SKM-1 treated with dmso at 0.1 percent for 144 hours (cell line): ENCODE measurements at regions not wholly inside any gene's neighbourhood (a gene's known extent, or its start where the extent isn't known, plus 50 kb on each side); places are given as distances from the start of the nearest gene placed in this dataset.
"Not testable (repeated sequence)": the region's sequence is repeated elsewhere in the genome, so short reads cannot be mapped to it uniquely, and the experiment has no call there.

Experiments
- DNase-seq: peaks from one replicate; lab custom pipeline; 2025; ENCODE audit not compliant: unreplicated experiment; lab: John Stamatoyannopoulos, UW

DNA sequence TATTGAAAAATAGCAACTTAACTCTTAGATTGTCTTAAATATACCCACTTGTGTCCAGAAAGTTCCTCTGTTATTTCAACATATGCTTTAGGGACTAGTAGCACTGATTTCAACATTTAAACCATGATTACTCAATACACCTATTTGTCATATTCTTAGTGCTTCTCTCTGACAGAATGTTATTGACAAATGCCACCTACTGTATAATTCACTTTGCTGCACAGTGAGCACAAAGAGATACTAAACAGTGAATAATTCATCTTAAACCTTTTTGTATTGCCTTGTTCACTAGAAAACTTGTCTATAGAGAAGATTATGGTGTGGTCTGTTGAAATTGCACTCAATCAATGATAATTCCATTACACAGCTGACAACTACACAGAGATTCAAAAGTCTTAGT is 692.6 kb downstream of the PCDH17 start:
- DNase-seq, result peak; percentile 78

DNA sequence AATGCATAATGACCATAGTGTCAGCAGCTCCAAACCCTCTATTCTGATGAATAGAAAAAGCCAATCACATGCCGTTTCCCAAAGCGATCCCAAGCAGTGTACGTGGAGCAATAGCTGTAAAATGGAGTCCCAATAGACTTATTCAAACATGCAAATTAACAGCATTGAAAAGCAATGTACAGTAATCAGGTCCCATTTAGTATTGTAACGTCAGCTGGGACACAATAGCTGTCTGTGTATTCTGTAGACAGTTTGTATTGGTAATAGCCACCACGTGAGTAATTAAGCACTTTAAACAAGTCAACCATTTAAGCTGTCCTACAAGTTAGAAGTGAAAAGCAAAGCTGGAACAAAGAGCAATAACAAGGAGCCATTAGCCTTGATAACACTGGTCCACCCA is 698.2 kb downstream of the PCDH17 start:
- no peak for DNase-seq

GRCh38 chr13:58340895-58341294 is 709.4 kb downstream of the PCDH17 start:
- no peak for DNase-seq

DNA sequence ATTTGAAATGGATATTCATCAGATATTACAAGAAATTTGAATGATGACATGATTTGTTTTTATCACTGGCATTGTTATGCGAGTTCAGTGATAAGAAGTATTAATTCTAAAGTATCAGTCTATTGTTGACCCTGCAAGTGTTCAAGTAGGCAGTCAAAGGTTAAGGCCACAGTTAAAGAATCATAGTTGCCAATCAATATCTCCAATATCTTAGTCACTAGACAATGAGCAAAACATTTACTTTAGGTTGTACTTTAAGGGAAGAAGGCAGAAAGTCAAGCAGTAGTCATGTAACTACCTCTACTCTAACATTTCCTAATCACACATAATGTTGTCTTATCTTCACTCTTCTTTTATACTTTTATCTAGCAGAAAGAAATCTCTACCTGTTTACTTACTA is 709.8 kb downstream of the PCDH17 start:
- no peak for DNase-seq

DNA sequence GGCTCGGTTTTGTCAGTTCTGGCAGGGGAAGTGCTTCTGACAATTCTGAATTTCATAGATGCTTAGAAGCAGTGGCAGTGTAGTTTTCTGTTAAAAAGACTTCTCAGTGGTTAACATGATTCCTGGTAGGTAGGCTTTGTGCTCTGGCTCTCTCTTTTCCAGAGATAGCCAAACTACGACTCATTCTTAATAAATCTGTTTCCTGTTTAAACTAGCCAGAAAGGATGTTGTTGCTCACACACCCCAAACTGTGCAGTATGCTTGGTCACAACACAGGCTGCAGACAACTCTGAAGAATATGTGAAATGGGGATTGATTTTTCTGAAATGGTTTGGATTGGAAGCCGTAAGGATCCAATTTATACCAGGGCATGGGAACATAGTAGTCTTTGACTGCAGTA is 711.5 kb downstream of the PCDH17 start:
- no peak for DNase-seq

DNA sequence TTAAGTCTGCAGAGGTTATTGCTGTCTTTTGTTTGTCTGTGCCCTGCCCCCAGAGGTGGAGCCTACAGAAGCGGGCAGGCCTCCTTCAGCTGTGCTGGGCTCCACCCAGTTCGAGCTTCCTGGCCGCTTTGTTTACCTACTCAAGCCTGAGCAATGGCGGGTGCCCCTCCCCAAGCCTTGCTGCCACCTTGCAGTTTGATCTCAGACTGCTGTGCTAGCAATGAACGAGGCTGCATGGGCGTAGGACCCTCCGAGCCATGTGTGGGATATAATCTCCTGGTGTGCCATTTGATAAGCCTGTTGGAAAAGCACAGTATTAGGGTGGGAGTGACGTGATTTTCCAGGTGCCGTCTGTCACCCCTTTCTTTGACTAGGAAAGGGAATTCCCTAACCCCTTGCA is 720.6 kb downstream of the PCDH17 start:
- DNase-seq, result not testable (repeated sequence)

GRCh38 chr13:58369936-58370335 is 738.4 kb downstream of the PCDH17 start:
- no peak for DNase-seq

DNA sequence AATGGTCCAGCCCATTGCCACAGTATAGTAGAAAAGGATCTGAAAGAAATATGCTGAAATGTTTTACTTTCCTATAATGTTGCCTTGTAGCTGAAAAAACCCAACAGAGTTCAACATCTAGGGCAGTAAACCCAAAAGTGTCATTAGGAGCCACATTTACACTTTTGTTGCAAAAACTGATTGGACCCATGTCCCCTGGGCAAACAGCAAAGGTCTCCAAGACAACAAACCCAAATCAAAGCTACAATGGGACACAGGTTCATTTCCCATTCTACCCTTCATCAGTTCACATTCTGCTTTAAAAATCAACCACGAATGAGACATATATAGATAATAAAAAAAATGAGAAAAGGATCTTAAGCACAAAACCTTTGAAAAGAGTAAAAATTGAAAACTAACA is 744.8 kb downstream of the PCDH17 start:
- no peak for DNase-seq

DNA sequence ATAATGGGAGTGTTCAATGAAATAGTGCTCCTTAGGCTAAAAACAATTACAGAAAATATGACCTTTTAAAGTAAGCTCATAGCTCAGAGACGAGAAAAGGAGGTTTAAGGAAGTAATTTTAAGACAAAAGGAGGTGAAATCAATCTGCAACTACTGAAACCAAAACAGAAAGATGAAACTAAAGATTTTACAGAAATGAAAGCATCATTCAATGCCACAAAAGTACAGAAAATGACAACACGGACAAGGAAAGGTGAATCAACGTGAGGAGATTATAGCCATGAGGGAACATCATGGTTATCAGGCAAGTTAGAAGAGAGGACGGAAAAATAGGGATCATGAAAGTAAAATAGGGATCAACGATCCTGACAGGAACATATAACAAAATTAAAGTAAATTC is 745.2 kb downstream of the PCDH17 start:
- DNase-seq, result no peak

DNA sequence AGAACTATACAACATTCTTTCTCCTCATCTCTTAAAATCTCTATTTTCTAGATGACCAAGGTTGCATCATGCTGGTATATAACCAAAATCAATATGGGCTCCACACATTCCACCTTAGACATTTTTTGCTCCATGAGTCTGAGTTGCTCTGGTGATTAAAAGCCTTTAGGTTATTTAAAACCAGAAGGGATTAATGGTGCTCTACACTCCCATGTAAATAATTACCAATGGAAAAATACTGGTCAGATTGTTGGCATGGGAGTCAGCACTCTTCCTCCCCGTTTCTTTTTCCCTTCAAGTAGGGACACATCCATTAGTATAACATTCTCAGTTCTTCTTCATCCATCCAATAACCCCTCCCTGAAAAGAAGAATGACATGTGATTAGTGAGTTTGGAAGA is 747.7 kb downstream of the PCDH17 start:
- no peak for DNase-seq

DNA sequence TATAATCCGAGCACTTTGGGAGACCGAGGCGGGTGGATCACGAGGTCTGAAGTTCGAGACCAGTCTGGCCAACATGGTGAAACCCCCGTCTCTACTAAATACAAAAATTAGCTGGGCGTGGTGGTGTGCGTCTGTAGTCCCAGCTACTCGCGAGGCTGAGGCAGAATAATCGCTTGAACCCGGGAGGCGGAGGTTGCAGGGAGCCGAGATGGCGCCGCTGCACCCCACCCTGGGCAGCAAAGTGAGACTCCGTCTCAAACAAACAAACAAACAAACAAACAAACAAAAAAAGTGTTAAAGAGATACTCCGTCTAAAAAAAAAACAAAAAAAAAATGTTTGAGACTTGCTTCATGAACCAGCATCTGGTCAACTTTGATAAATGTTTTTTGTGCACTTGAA is 753.8 kb downstream of the PCDH17 start:
- not testable (repeated sequence) for DNase-seq

GRCh38 chr13:58397596-58398387 is 766.2 kb downstream of the PCDH17 start:
- DNase-seq, result no peak

DNA sequence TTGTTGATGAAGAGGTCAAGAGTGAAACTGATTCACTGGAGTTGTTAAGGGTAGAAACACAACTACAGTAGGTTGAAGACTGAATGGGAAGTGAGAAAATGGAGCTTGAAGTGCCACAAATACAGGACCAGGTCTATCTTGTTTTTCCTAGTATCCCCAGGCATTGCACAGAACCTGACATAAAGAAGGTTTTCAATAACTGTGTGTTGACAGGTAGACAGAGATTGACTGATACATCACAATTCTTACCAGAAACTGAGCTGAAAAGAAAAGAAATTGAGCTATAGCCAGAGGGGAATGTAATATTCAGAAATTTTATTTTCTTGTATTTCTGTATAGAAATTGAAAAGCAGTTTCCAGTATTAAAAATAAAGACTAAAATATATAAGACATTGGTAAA is 767.7 kb downstream of the PCDH17 start:
- no peak for DNase-seq

DNA sequence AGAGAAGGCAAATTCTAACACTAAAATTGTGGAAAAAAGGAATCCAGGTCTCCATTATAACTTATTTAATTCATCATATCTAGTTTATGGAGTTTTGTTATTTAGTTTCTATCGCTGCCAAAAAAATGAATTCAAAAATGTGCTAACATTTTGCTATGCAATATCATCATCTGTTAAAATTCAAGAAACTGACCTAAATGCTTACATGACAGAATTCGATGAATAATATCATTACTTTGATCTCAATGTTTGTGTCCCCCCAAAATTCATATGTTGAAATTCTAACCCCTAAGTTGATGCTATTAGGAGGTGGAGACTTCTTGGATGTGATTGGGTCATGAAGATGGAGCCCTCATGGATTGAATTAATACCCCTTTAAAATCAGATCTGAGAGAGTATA is 775.0 kb downstream of the PCDH17 start:
- DNase-seq, result no peak

- DNase-seq, result no peak
These were observed 798.4 kb downstream of the PCDH17 start for GRCh38 chr13:58429917-58430316.

GRCh38 chr13:58434943-58435342 is 803.4 kb downstream of the PCDH17 start:
- no peak for DNase-seq

DNA sequence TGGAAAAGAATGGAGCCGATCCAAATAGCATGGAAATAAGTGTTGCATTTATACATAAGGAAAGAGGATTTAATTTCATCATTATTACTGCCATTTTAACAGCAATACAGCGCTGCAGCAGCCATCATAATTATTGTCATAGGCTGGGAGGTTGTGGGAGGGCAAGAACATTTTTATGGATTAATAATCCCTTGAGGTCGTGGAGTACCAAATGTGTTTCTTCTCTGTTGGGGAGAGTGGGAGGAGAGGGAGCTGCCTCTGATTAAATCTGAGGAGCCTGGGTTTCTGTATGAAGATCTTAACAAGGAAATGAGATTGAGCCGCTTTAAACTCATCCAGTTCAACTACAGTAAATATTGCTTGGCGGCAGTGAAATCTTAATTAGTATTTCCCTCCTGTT is 805.9 kb downstream of the PCDH17 start:
- DNase-seq, result no peak

DNA sequence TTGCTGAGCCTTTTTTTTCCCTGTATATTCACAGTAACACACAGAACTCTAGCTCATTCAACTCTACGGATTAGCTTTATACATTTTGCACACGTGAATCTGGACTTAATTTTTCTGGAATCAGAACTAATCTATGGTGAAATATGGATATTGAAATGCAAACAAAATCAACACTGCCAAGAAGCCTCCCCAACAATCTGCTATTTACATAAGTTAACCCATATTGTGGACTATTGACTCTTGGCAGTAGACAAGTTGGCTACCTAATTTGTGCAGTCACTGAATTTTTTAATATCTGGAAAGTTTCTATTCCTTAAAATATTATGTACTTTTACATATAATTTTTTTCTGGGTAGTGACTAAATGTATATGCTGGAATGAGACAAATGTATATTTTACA is 815.4 kb downstream of the PCDH17 start:
- no peak for DNase-seq

GRCh38 chr13:58452123-58452623 is 820.6 kb downstream of the PCDH17 start:
- no peak for DNase-seq

DNA sequence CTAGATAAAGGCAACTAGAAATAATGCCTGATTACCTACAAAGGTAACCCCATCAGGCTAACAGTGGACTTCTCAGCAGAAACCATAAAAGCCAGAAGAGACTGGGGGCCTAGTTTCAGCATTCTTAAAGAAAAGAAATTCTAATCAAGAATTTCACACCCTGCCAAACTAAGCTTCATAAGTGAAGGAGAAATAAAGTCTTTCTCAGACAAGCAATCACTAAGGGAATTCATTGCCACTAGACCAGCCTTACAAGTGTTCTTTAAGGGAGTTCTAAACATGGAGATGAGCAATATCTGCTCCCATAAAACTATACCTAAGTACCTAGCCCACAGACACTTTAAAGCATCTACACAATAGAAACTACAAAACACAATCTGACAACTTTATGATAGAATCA is 823.5 kb downstream of the PCDH17 start:
- DNase-seq, result no peak

DNA sequence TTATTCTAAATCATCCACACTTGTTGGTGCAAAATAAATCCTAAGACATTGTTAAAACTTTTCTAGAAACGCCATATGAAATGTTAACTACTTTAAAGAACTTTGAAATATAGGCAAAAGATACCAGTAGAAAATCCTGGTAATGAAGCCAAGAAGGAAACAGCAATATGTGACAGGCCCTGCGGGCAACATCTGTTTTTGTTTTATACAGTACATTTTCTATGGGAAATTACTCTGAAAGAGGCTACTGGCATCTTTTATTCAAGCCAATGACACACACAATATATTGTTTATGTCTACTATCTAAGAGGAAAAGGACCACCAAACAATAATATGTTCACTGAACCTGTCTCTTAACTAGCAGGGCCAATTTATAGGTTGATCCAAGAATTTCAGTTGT is 829.7 kb downstream of the PCDH17 start:
- DNase-seq, result no peak

GRCh38 chr13:58463841-58464240 is 832.3 kb downstream of the PCDH17 start:
- DNase-seq, result no peak

- DNase-seq, result no peak
These were observed 835.6 kb downstream of the PCDH17 start for GRCh38 chr13:58467176-58467575.
